HG03066 (cell line): ENCODE measurements at regions not wholly inside any gene's neighbourhood (a gene's known extent, or its start where the extent isn't known, plus 50 kb on each side); places are given as distances from the start of the nearest gene placed in this dataset.

Experiments used
- ATAC-seq: cut with Tn5 transposase; IDR thresholded peaks from one replicate; pipeline ENCODE4 v1.9.1; 2021; ENCODE audit warnings: low read depth; ENCODE audit not compliant: unreplicated experiment

DNA sequence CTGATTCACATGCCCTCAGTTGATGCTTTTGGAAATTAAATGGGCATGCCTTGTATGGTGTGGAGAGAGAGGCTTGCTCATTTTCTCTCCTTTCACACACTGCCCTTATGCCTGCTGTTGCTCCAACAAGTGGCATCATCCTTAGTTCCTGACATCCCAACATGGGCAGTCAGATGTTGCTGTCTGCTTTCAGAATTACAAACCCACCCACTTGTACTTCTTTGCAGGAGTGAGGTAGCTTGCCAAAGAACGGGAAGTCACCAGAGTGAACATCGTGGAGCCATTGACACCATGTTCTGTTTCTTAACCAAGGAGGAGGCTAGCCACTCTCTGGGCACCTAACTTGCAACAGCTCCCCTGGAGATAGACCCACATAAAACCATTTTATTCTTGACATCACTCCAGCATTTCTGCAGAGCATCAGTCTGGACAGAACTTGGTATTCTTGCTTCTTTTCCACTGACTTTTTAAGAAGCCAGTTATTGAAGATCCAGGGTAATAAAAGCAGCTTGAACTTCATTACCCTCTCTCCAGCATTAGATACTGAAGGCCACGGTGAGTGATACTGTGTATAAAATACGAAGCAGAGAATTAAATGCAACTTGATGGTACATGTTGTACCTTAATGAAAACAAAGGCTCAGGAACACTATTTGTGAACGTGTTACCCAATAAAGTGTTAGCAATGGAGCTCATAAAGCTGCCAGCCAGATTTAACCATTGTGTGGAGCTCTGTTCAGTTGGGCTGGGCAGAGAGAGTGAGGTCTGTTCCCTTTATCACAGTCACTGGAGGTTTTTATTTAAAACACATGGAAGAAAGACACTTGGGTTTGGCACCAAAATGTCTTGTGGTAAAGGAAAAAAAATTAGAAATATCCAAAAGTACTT lies 195.8 kb upstream of the HABP2 start:
- no peak for ATAC-seq

DNA sequence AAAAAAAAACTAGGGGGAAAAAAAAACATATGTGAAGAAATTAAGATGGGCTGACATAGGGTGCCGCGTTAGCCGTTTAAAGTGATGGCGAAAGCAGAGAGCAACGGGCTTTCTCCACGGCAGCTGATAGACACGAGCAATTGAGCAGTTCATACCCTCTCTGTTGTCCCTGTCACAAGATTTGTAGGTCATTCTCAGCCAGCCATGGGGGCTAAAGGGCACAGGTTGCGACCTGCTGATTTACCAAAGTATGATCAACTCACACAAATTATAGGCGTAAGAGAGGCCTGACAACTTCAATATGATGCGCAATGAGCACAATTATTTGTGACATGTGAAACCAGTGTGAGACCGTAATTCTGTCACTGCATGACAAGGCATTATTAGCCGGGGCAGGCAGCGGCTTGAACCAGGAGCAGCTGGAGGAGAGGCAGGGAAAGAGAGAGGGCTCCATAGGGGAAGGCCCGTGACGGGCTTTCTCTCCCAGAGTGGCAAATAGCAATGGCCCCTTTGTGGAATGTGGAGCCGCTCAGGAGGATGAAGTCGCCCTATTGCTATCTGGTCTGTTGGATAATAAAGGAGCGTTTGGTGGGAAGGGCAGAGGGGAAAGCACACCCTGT lies 195.1 kb upstream of the HABP2 start:
- ATAC-seq = no peak

- no peak for ATAC-seq
These were observed 193.2 kb upstream of the HABP2 start for GRCh38 chr10:113359655-113360054.

- no peak for ATAC-seq
These were observed 192.0 kb upstream of the HABP2 start for GRCh38 chr10:113360870-113361269.

- no peak for ATAC-seq
These were observed 190.2 kb upstream of the HABP2 start for GRCh38 chr10:113362645-113363091.

GRCh38 chr10:113364227-113364626 lies 188.6 kb upstream of the HABP2 start:
- ATAC-seq = no peak

GRCh38 chr10:113368666-113369364 lies 184.0 kb upstream of the HABP2 start:
- no peak for ATAC-seq

GRCh38 chr10:113369365-113369694 lies 183.5 kb upstream of the HABP2 start:
- no peak for ATAC-seq

GRCh38 chr10:113376428-113376827 lies 176.4 kb upstream of the HABP2 start:
- no peak for ATAC-seq

DNA sequence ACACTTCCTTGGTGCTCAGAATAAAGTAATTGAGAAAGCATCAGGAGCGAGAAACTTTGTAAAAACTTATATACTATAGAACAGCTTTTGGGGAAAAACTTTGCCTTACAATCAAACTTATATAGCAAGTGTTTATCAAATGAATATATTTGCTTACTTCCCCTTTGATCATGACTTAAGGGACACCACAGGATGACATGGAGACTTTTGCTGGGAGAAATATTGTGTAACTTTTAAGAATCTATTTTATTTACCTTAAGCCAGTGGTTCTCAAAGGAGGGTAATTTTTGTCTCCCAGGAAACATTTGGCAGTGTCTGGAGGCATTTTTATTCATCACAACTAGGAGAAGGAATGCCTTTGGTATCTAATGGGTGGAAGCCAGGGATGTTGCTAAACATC lies 173.8 kb upstream of the HABP2 start:
- no peak for ATAC-seq

DNA sequence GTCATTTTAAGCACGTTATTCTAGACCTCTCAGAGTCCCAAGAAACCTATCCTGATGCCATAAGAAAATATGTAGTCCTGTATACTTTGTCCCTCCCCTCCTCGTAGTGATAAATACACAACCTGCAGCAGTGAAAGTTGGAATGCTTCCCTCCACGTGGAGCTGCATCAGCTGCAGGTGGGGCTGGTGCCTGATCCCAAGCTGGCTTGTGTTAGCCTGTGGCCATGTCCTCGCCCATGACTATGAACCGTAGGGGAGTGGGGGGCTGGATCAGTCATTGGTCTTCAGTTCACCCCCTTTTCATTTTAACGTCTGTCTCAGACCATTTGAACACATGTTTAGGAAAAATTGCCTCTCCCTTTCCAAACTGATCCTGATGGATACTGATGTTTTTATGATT lies 171.4 kb upstream of the HABP2 start:
- ATAC-seq = no peak

GRCh38 chr10:113381981-113382509 lies 170.8 kb upstream of the HABP2 start:
- ATAC-seq = no peak

GRCh38 chr10:113382691-113383090 lies 170.2 kb upstream of the HABP2 start:
- no peak for ATAC-seq

DNA sequence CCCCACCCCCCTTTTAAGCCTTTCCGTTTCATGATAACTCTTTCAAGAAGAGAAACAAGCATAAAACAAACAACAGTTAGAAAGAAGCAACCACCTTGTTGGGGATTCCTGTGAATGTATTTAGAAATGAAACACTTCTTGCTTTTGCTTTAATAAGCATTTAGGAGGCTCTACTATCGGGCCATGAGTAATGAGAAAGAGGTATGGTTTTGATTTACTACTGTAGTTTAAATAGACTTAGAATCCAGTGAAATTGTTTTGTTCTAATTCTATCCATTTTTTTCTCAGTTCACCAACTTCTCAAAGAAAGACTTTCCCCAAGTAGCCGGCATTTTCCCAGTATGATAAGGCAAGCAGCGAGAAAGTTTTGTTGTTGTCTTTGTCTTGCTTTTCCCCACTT lies 168.7 kb upstream of the HABP2 start:
- ATAC-seq = no peak

- ATAC-seq = peak; percentile 81
These were observed 167.5 kb upstream of the HABP2 start for GRCh38 chr10:113385021-113385999.

GRCh38 chr10:113386005-113386404 lies 166.8 kb upstream of the HABP2 start:
- ATAC-seq = no peak

DNA sequence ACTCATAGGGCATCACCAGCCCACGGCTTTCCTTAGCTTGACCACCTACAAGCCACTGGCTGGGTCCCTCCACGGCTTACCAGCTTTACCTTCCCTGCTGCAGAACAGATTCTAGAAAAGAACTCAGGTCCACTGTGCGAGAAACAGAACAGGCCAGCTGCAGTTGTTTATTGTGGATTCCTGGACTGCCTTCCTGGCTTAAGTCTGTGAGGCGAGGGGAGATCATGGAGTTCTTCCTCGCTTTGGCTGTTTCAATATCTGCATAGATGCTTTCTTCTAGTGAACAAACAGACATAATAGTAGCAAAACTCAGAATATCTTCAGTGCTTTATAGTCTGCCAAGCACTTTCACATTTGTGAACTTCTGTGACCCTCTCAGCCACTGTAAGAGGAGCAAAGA lies 162.9 kb upstream of the HABP2 start:
- ATAC-seq = no peak

DNA sequence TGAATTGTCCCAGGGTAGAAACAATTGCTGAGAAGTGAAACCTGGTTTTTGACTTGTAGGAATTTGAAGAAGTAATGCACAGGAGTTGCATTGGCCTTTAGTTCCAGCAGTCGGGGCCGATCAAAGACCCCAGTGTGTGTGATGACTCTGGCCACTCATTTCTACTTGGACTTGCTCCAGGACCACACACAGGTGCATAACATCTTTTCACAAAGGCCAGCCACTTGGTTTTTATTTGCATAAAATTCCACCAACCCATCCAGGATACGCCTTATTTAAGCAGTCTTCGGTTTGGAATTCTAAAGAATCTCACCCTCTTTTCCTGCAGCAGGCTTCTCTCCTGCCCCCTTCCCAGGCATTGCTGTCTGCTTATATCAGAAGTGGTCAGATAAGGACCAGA lies 162.0 kb upstream of the HABP2 start:
- ATAC-seq = no peak

DNA sequence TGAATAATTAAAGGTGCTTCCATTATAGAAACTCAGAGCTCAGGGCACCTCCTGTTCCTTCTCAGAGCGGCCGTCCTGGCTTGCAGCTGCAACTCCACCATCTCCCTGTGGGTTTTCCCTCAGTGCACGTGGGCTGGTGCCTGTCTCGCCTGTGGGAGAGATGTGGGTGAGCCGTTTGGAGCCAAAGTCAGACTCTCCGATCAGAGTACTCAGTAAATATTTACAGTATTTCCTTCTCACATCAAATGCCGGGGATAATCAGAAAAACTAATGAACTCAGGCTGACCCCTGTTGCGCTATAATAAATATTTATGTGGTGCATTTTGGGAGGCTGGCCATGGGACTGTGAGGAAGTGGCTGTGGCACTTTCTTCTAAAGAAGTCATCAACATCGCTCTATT lies 155.8 kb upstream of the HABP2 start:
- ATAC-seq = no peak

DNA sequence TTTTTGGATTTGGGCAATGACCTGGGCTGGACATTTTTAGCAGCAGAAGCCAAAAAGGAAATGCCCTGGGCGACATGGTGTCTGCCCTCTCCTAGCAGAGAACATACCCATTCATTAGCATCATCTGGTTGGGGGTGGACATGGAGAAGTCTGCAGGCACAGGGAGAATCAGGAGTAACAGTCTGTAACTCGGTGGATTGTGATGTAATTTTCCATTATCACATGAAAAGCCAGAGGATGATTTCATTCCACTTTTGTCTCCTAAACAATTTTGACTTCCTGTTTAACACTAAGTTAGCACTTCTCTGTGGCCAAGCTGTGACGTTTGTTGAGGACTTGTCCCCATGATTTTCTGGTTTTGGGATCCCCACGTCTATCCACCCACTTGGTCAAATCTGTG lies 153.8 kb upstream of the HABP2 start:
- ATAC-seq = no peak
